Endodermal cell (in vitro differentiated cells): ENCODE measurements at regions not wholly inside any gene's neighbourhood (a gene's known extent, or its start where the extent isn't known, plus 50 kb on each side); places are given as distances from the start of the nearest gene placed in this dataset.
"Not testable (repeated sequence)": the region's sequence is repeated elsewhere in the genome, so short reads cannot be mapped to it uniquely, and the experiment has no call there.

ENCODE experiments used
- DNase-seq: peaks from one replicate; pipeline ENCODE4 v3.0.0-alpha.2; 2017
- H3K27ac ChIP-seq: 2 replicates; pipeline ENCODE4 v1.5.1; 2013; ENCODE audit warnings: mild to moderate bottlenecking, low read depth, low read length, moderate library complexity
- H3K27me3 ChIP-seq: 2 replicates; pipeline ENCODE4 v1.6.1; 2013; ENCODE audit warnings: mild to moderate bottlenecking, low read length, moderate library complexity; ENCODE audit not compliant: insufficient read depth, control insufficient read depth, poor library complexity, severe bottlenecking
- H3K36me3 ChIP-seq: 2 replicates; pipeline ENCODE4 v1.7.0; 2013; ENCODE audit warnings: mild to moderate bottlenecking, low read length, moderate library complexity; ENCODE audit not compliant: control insufficient read depth, insufficient read depth
- H3K4me1 ChIP-seq: one replicate; pipeline ENCODE4 v1.7.0; 2013; ENCODE audit warnings: low read length; ENCODE audit not compliant: control insufficient read depth, insufficient read depth
- H3K4me3 ChIP-seq: 2 replicates; pipeline ENCODE4 v1.5.1; 2013; ENCODE audit warnings: mild to moderate bottlenecking, low read length, moderate library complexity
- H3K9ac ChIP-seq: 2 replicates; pipeline ENCODE4 v1.6.1; 2013; ENCODE audit warnings: mild to moderate bottlenecking, low read length, moderate library complexity; ENCODE audit not compliant: poor library complexity, severe bottlenecking; ENCODE audit errors: extremely low read depth
- H3K9me3 ChIP-seq: 2 replicates; pipeline ENCODE4 v1.6.1; 2013; ENCODE audit warnings: mild to moderate bottlenecking, low read length, moderate library complexity; ENCODE audit not compliant: control insufficient read depth
- H3K27ac Mint-ChIP-seq: 2 replicates; pipeline ENCODE4 v1.8.0; 2020; ENCODE audit warnings: mixed read lengths
- H3K27me3 Mint-ChIP-seq: 2 replicates; pipeline ENCODE4 v1.8.0; 2021; ENCODE audit warnings: mild to moderate bottlenecking, mixed read lengths; ENCODE audit not compliant: insufficient read depth
- H3K36me3 Mint-ChIP-seq: 2 replicates; pipeline ENCODE4 v1.8.0; 2020; ENCODE audit warnings: low read depth, mixed read lengths
- H3K4me1 Mint-ChIP-seq: 2 replicates; pipeline ENCODE4 v1.8.0; 2020; ENCODE audit warnings: mixed read lengths
- H3K4me3 Mint-ChIP-seq: 2 replicates; pipeline ENCODE4 v1.8.0; 2020; ENCODE audit warnings: mild to moderate bottlenecking, moderate library complexity, mixed read lengths
- H3K9me3 Mint-ChIP-seq: 2 replicates; pipeline ENCODE4 v1.8.0; 2020; ENCODE audit warnings: mild to moderate bottlenecking, mixed read lengths
- CTCF ChIP-seq: fragments of 200-600 bp; sonication (generic); conservative IDR thresholded peaks from 2 replicates; pipeline ENCODE4 v1.5.0; 2021; ENCODE audit warnings: antibody characterized with exemption, mild to moderate bottlenecking
- WGBS, 2 experiments: methylation state at CpG; one replicate each; pipeline versions ENCODE4 v1.1.5 to v1.1.7; 2013; ENCODE audit warnings: missing lambda C conversion rate in 2 of 2, mixed read lengths in 1 of 2; ENCODE audit not compliant: insufficient coverage in 1 of 2, insufficient read length in 1 of 2; 5-methylcytosine and 5-hydroxymethylcytosine counted together

- Mint-ChIP-seq H3K9me3 (peaks cover 11% of the 10 kb centered on the region), H3K27me3 (no peaks in the 10 kb centered on the region), H3K4me3 (no peak overlapping the region), H3K27ac (no peak overlapping the region), H3K4me1 (peaks cover 6% of the 10 kb centered on the region), H3K36me3 (peaks cover 2% of the 10 kb centered on the region)
- WGBS, 2 experiments = 90 to 93% methylated on average over 2 to 3 of the region's 3 CpGs
- DNase-seq = peak; percentile 50
- Histone ChIP-seq H3K4me1 (no peaks in the 10 kb centered on the region), H3K36me3 (no peaks in the 10 kb centered on the region), H3K9ac (no peak overlapping the region), H3K9me3 (peaks cover 9% of the 10 kb centered on the region), H3K27me3 (no peaks in the 10 kb centered on the region), H3K4me3 (no peak overlapping the region), H3K27ac (no peak overlapping the region)
- no peak for TF ChIP-seq CTCF
Measured at GRCh38 chr10:80718024-80718423, 180.3 kb downstream of the SH2D4B start.

- DNase-seq = no peak
- H3K36me3 Mint-ChIP-seq = peaks cover 2% of the 10 kb centered on the region
- H3K27me3 Mint-ChIP-seq = no peaks in the 10 kb centered on the region
- H3K9me3 Mint-ChIP-seq = peaks cover 11% of the 10 kb centered on the region
- Histone ChIP-seq H3K27me3 (no peaks in the 10 kb centered on the region), H3K36me3 (no peaks in the 10 kb centered on the region), H3K9me3 (peaks cover 9% of the 10 kb centered on the region), H3K9ac (no peak overlapping the region), H3K4me1 (no peaks in the 10 kb centered on the region), H3K27ac (no peak overlapping the region), H3K4me3 (no peak overlapping the region)
- 93 to 94% methylated on average over 5 of the region's 5 CpGs for WGBS, 2 experiments
- TF ChIP-seq CTCF = no peak
- H3K4me1 Mint-ChIP-seq = peaks cover 6% of the 10 kb centered on the region
- H3K4me3 Mint-ChIP-seq = no peak overlapping the region
- no peak overlapping the region for H3K27ac Mint-ChIP-seq
Measured at GRCh38 chr10:80719935-80720334, 182.2 kb downstream of the SH2D4B start.

GRCh38 chr10:80720549-80720948, 182.8 kb downstream of the SH2D4B start:
- H3K9me3 Mint-ChIP-seq = peaks cover 13% of the 10 kb centered on the region
- H3K4me1 ChIP-seq = no peaks in the 10 kb centered on the region
- H3K27me3 Mint-ChIP-seq = no peaks in the 10 kb centered on the region
- H3K9me3 ChIP-seq = peaks cover 9% of the 10 kb centered on the region
- peaks cover 6% of the 10 kb centered on the region for H3K4me1 Mint-ChIP-seq
- H3K4me3 Mint-ChIP-seq = no peak overlapping the region
- H3K36me3 ChIP-seq = no peaks in the 10 kb centered on the region
- peaks cover 2% of the 10 kb centered on the region for H3K36me3 Mint-ChIP-seq
- WGBS, 2 experiments = 94% methylated on average over 3 of the region's 3 CpGs; no CpG with 5 or more reads in 1 of the 2 experiments
- TF ChIP-seq CTCF = no peak
- H3K9ac ChIP-seq = no peak overlapping the region
- H3K27ac Mint-ChIP-seq = no peak overlapping the region
- peak; percentile 1 for DNase-seq
- H3K4me3 ChIP-seq = no peak overlapping the region
- no peaks in the 10 kb centered on the region for H3K27me3 ChIP-seq
- H3K27ac ChIP-seq = no peak overlapping the region

DNA sequence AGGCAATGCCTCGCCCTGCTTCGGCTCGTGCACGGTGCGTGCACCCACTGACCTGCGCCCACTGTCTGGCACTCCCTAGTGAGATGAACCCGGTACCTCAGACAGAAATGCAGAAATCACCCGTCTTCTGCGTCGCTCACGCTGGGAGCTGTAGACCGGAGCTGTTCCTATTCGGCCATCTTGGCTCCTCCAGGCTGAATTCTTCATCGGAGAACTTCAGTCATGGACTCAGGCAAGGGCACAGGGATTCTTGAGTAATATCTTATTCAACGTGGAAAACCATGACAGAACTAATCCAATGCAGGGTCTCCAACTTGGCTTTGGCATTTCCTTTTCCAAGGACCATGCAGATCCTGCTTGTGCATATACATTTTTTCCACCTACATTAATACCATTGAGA, 190.7 kb downstream of the SH2D4B start:
- H3K27ac Mint-ChIP-seq, H3K4me3 Mint-ChIP-seq, H3K36me3 Mint-ChIP-seq, H3K4me1 Mint-ChIP-seq, H3K27me3 Mint-ChIP-seq, H3K4me1 ChIP-seq, DNase-seq, H3K27ac ChIP-seq, H3K9ac ChIP-seq, H3K36me3 ChIP-seq, H3K27me3 ChIP-seq: not testable (repeated sequence)
- WGBS, 2 experiments = 96% methylated on average over 14 of the region's 15 CpGs; no CpG with 5 or more reads in 1 of the 2 experiments
- Histone ChIP-seq H3K4me3 (peak overlapping the region; percentile 22), H3K9me3 (peaks cover 11% of the 10 kb centered on the region)
- H3K9me3 Mint-ChIP-seq = peaks cover 21% of the 10 kb centered on the region
